ENCODE measurements at regions not wholly inside any gene's neighbourhood (a gene's known extent, or its start where the extent isn't known, plus 50 kb on each side); places are given as distances from the start of the nearest gene placed in this dataset.

DNA sequence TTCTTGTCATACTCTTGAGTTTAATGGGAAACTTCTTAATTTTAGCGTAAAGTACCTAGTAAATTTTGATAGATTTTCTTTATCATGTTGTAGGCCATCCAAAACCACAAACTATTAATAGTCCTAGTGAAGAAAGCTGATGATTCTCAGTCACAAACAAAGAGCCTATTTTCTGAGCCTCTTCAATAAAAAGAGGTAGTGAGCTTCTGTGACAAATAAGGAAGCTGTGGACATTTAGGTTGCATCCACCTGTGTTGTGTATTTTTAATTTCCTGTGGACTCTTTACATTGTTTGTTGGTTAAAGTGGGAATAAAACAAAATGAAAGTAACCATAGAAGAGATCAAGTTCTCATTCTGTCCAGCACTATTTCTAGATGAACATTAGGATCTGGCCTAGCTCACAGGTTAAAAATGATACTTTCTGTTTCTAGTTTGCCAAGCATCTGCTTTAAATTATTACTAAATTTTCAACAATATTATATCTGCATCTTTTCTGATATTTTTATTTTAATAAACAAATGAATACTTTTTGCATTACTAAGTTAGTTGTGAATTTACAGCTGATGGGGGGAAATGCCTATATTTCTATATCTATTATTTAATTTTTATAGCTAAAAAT, 702.2 kb upstream of the ADGRL4 start:
- TF ChIP-seq CTCF (IDR thresholded peaks at IDR 0.05), result no peak
- TF ChIP-seq POLR2A (IDR thresholded peaks at IDR 0.05), result no peak
